ENCODE measurements at regions not wholly inside any gene's neighbourhood (a gene's known extent, or its start where the extent isn't known, plus 50 kb on each side); places are given as distances from the start of the nearest gene placed in this dataset.

DNA sequence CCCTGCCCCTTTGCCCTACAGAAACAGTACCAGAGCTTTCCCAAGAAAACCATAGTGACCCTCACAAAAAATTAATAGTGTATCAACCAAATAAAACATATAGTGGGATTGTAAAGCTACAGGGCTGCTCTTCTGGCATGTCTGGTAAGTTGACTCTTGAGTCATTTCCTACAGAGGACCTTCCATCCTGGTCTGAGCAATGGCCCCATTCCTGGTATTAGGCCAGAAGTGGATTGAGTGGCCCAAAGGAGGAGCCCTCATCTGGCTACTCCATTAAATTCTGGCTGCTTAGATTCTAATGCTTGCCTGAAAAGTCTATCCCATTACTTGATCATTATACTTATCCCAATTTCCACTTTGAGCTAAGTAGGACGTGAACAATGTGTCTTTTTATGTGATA, 150.9 kb upstream of the HMGN3 start:
- no peak for DNase-seq
- peaks cover 3% of the 10 kb centered on the region for H3K4me1 Mint-ChIP-seq
- TF ChIP-seq, protein P1, sequence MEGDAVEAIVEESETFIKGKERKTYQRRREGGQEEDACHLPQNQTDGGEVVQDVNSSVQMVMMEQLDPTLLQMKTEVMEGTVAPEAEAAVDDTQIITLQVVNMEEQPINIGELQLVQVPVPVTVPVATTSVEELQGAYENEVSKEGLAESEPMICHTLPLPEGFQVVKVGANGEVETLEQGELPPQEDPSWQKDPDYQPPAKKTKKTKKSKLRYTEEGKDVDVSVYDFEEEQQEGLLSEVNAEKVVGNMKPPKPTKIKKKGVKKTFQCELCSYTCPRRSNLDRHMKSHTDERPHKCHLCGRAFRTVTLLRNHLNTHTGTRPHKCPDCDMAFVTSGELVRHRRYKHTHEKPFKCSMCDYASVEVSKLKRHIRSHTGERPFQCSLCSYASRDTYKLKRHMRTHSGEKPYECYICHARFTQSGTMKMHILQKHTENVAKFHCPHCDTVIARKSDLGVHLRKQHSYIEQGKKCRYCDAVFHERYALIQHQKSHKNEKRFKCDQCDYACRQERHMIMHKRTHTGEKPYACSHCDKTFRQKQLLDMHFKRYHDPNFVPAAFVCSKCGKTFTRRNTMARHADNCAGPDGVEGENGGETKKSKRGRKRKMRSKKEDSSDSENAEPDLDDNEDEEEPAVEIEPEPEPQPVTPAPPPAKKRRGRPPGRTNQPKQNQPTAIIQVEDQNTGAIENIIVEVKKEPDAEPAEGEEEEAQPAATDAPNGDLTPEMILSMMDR (conservative IDR thresholded peaks at IDR 0.05), result no peak
- H3K4me3 ChIP-seq (ENCODE audit: low read length), result no peak overlapping the region
- no peak overlapping the region for H3K27ac ChIP-seq (ENCODE audit: low read depth, low read length)
- no peaks in the 10 kb centered on the region for H3K36me3 Mint-ChIP-seq (ENCODE audit: low read depth)
- no peaks in the 10 kb centered on the region for H3K9me3 Mint-ChIP-seq
- no peaks in the 10 kb centered on the region for H3K9me3 ChIP-seq (ENCODE audit: control insufficient read depth, low read length)
- no peak overlapping the region for H3K27ac Mint-ChIP-seq
- H3K4me3 Mint-ChIP-seq, result no peak overlapping the region
- no peaks in the 10 kb centered on the region for H3K27me3 ChIP-seq (ENCODE audit: control insufficient read depth, insufficient read depth, low read length, poor library complexity, severe bottlenecking)
- H3K9ac ChIP-seq (ENCODE audit: extremely low read depth, low read length, poor library complexity, severe bottlenecking), result no peak overlapping the region
- H3K36me3 ChIP-seq (ENCODE audit: control insufficient read depth, insufficient read depth, low read length), result no peaks in the 10 kb centered on the region
- H3K4me1 ChIP-seq (ENCODE audit: control insufficient read depth, insufficient read depth, low read length), result no peaks in the 10 kb centered on the region
- H3K27me3 Mint-ChIP-seq (ENCODE audit: insufficient read depth), result no peaks in the 10 kb centered on the region
- 90% methylated on average over 1 of the region's 1 CpG; no CpG with 5 or more reads in 1 of the 2 experiments for WGBS, 2 experiments (ENCODE audit: insufficient coverage in 1 of 2, insufficient read length in 1 of 2)

DNA sequence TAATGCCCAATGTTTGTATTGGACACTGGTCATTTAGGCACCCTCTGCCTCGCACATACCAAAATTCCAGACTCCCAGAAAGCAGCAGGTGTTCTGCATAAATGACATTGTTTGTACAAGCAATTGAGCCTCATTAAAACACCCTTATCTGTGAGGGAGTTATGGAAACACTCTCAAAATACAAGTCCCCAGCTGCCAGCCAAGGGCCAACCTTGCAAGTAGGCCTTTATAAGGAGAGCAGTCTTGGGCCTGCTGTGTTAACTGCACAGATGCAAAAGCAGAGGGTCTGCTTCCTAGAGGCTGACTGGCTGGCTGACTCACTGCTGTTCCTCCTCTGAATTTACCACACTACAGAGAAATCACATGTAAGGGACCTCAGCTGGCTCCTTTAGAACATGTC, 150.4 kb upstream of the HMGN3 start:
- no peak for DNase-seq
- Mint-ChIP-seq H3K27me3 (ENCODE audit: insufficient read depth) (no peaks in the 10 kb centered on the region), H3K36me3 (ENCODE audit: low read depth) (no peaks in the 10 kb centered on the region), H3K4me1 (peaks cover 3% of the 10 kb centered on the region), H3K4me3 (no peak overlapping the region), H3K9me3 (no peaks in the 10 kb centered on the region), H3K27ac (no peak overlapping the region)
- 93% methylated on average over 1 of the region's 1 CpG; no CpG with 5 or more reads in 1 of the 2 experiments for WGBS, 2 experiments (ENCODE audit: insufficient coverage in 1 of 2, insufficient read length in 1 of 2)
- TF ChIP-seq, protein P1 (conservative IDR thresholded peaks at IDR 0.05), result no peak
- H3K4me1 ChIP-seq (ENCODE audit: control insufficient read depth, insufficient read depth, low read length), result no peaks in the 10 kb centered on the region
- H3K27ac ChIP-seq (ENCODE audit: low read depth, low read length), result no peak overlapping the region
- H3K27me3 ChIP-seq (ENCODE audit: control insufficient read depth, insufficient read depth, low read length, poor library complexity, severe bottlenecking), result no peaks in the 10 kb centered on the region
- no peaks in the 10 kb centered on the region for H3K36me3 ChIP-seq (ENCODE audit: control insufficient read depth, insufficient read depth, low read length)
- H3K9me3 ChIP-seq (ENCODE audit: control insufficient read depth, low read length), result no peaks in the 10 kb centered on the region
- H3K4me3 ChIP-seq (ENCODE audit: low read length), result no peak overlapping the region
- H3K9ac ChIP-seq (ENCODE audit: extremely low read depth, low read length, poor library complexity, severe bottlenecking), result no peak overlapping the region

- Histone ChIP-seq H3K4me3 (ENCODE audit: low read length) (no peak overlapping the region), H3K27me3 (ENCODE audit: control insufficient read depth, insufficient read depth, low read length, poor library complexity, severe bottlenecking) (no peaks in the 10 kb centered on the region), H3K36me3 (ENCODE audit: control insufficient read depth, insufficient read depth, low read length) (no peaks in the 10 kb centered on the region), H3K9me3 (ENCODE audit: control insufficient read depth, low read length) (no peaks in the 10 kb centered on the region), H3K9ac (ENCODE audit: extremely low read depth, low read length, poor library complexity, severe bottlenecking) (no peak overlapping the region), H3K4me1 (ENCODE audit: control insufficient read depth, insufficient read depth, low read length) (no peaks in the 10 kb centered on the region), H3K27ac (ENCODE audit: low read depth, low read length) (no peak overlapping the region)
- Mint-ChIP-seq H3K27me3 (ENCODE audit: insufficient read depth) (no peaks in the 10 kb centered on the region), H3K4me3 (no peak overlapping the region), H3K27ac (no peak overlapping the region), H3K36me3 (ENCODE audit: low read depth) (no peaks in the 10 kb centered on the region), H3K4me1 (peaks cover 7% of the 10 kb centered on the region), H3K9me3 (no peaks in the 10 kb centered on the region)
- TF ChIP-seq, protein P1 (conservative IDR thresholded peaks at IDR 0.05), result no peak
- 90 to 92% methylated on average over 2 to 4 of the region's 5 CpGs for WGBS, 2 experiments (ENCODE audit: insufficient coverage in 1 of 2, insufficient read length in 1 of 2)
- DNase-seq, result no peak
Observed at GRCh38 chr6:79378957-79379356, 144.5 kb upstream of the HMGN3 start.

Measured in endodermal cell (in vitro differentiated cells).